ENCODE measurements at regions not wholly inside any gene's neighbourhood (a gene's known extent, or its start where the extent isn't known, plus 50 kb on each side); places are given as distances from the start of the nearest gene placed in this dataset.

DNA sequence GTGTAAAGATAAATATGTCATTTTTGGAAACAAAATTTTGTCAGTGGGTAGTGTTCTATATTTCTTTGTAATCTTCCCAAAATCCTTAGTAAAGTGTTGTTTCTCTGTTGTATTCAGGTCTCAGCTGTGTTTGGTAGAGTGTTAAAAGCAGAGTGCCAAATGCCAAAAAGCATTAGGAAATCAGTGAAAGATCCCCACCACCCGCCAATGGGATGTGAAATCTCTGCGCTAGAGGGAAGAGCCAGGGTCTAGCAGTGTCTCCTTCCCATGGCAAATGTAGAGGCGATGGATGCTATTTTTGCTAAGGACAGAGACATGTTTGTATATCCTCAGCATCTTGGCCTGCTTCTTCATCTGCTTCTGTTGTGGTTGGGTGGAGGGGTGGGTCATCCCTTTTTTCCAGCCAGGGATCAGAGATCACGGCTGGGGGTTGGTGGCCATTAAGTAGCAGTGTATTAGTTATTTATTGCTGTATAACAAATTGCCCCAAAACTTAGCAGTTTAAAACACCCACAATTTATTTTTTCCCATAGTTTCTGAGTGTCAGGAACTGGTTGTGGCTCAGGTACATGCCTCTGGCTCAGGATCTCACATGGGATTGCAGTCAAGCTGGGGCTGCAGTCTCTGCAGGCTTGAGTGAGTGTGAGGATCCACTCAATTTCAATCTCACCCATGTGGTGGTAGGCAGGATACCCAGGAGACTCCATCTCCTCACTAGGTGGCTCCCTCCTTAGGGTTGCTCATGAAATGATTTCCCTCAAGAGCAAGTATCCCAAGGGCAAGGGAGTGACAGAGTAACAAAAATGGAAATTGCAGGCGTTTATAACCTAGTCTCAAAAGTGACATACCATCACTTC lies 211.9 kb downstream of the MYCN start:
- TF ChIP-seq, protein P1, sequence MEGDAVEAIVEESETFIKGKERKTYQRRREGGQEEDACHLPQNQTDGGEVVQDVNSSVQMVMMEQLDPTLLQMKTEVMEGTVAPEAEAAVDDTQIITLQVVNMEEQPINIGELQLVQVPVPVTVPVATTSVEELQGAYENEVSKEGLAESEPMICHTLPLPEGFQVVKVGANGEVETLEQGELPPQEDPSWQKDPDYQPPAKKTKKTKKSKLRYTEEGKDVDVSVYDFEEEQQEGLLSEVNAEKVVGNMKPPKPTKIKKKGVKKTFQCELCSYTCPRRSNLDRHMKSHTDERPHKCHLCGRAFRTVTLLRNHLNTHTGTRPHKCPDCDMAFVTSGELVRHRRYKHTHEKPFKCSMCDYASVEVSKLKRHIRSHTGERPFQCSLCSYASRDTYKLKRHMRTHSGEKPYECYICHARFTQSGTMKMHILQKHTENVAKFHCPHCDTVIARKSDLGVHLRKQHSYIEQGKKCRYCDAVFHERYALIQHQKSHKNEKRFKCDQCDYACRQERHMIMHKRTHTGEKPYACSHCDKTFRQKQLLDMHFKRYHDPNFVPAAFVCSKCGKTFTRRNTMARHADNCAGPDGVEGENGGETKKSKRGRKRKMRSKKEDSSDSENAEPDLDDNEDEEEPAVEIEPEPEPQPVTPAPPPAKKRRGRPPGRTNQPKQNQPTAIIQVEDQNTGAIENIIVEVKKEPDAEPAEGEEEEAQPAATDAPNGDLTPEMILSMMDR (IDR thresholded peaks at IDR 0.05; ENCODE audit: low read depth, low read length, missing input control) = no peak
- TF ChIP-seq REST (IDR thresholded peaks at IDR 0.05) = no peak
